Panc1 (cell line): ENCODE measurements at regions not wholly inside any gene's neighbourhood (a gene's known extent, or its start where the extent isn't known, plus 50 kb on each side); places are given as distances from the start of the nearest gene placed in this dataset.

Experiments
- CTCF ChIP-seq: fragments of 450-650 bp; IDR thresholded peaks from 2 replicates; pipeline ENCODE4 v1.5.1; 2017; ENCODE audit warnings: mild to moderate bottlenecking
- POLR2AphosphoS5 ChIP-seq: IDR thresholded peaks from 2 replicates; pipeline ENCODE4 v1.6.1; 2012; ENCODE audit warnings: mild to moderate bottlenecking, low read depth, low read length, moderate library complexity

- TF ChIP-seq CTCF (no peak), POLR2AphosphoS5 (no peak)
These were observed 273.2 kb downstream of the FAM170A start for GRCh38 chr5:119902593-119902992.
